NT2/D1 (cell line): ENCODE measurements at regions not wholly inside any gene's neighbourhood (a gene's known extent, or its start where the extent isn't known, plus 50 kb on each side); places are given as distances from the start of the nearest gene placed in this dataset.

ENCODE experiments used
- SUZ12 ChIP-seq: IDR thresholded peaks from 2 replicates; pipeline ENCODE4 v1.6.1; 2011; ENCODE audit not compliant: insufficient read length, insufficient read depth; ENCODE audit errors: extremely low read depth
- ZNF274 ChIP-seq: IDR thresholded peaks from 2 replicates; pipeline ENCODE4 v1.6.1; 2011; ENCODE audit warnings: mild to moderate bottlenecking, low read depth, low read length

GRCh38 chr21:17732306-17732705, 86.8 kb downstream of the C21orf91 start:
- TF ChIP-seq ZNF274 (no peak), SUZ12 (no peak)
